PC-3 (cell line): ENCODE measurements at regions not wholly inside any gene's neighbourhood (a gene's known extent, or its start where the extent isn't known, plus 50 kb on each side); places are given as distances from the start of the nearest gene placed in this dataset.
A peak's percentile ranks its signal among the peaks of the same experiment; 100 is the strongest.

Source experiments
- ATAC-seq: fragments of 200-7000 bp; cut with Tn5 transposase; 2 replicates; pipeline ENCODE4 v1.9.1; 2020; ENCODE audit warnings: mild to moderate bottlenecking, moderate library complexity
- BruUV-seq: library from RNA; stranded (reverse); fragments of 400-500 nt; replicated peaks from 2 replicates; lab custom pipeline; 2021; lab: Mats Ljungman, UMichigan
- CTCF ChIA-PET: fragments of 300-600 bp; sonication (Branson Sonifier 250); formaldehyde crosslinking; loops from one replicate; lab custom pipeline; 2022; ENCODE audit warnings: antibody characterized with exemption; lab: Charles Lee
- POLR2A ChIA-PET: fragments of 300-600 bp; sonication (Branson Sonifier 250); formaldehyde crosslinking; loops from one replicate; lab custom pipeline; 2022; ENCODE audit warnings: antibody characterized with exemption; ENCODE audit not compliant: unreplicated experiment; lab: Charles Lee
- DNase-seq: peaks from one replicate; pipeline ENCODE4 v3.0.0-alpha.2; 2015
- H2AFZ ChIP-seq: fragments of 300-600 bp; sonication (generic); 2 replicates; pipeline ENCODE4 v1.6.0; 2016; ENCODE audit warnings: antibody characterized with exemption, low read length
- H3F3A ChIP-seq: fragments of 300-600 bp; sonication (generic); one replicate; pipeline ENCODE4 v1.6.0; 2017; ENCODE audit warnings: antibody characterized with exemption, low read length, control low read depth, mild to moderate bottlenecking; ENCODE audit not compliant: unreplicated experiment
- H3K27ac ChIP-seq: fragments of 300-600 bp; sonication (generic); 2 replicates; pipeline ENCODE4 v1.5.1; 2016; ENCODE audit warnings: mild to moderate bottlenecking, low read length
- H3K27me3 ChIP-seq: fragments of 300-600 bp; sonication (generic); 2 replicates; pipeline ENCODE4 v1.6.1; 2016; ENCODE audit warnings: low read length, mixed read lengths
- H3K36me3 ChIP-seq: fragments of 300-600 bp; sonication (generic); 2 replicates; pipeline ENCODE4 v1.6.1; 2016; ENCODE audit warnings: low read depth, mixed run types, low read length, mixed read lengths
- H3K4me1 ChIP-seq: fragments of 300-600 bp; sonication (generic); 2 replicates; pipeline ENCODE4 v1.5.1; 2016; ENCODE audit warnings: low read length; ENCODE audit not compliant: insufficient read depth
- H3K4me2 ChIP-seq: fragments of 300-600 bp; sonication (generic); 2 replicates; pipeline ENCODE4 v1.6.0; 2016; ENCODE audit warnings: low read length
- H3K4me3 ChIP-seq: fragments of 300-600 bp; sonication (generic); 2 replicates; pipeline ENCODE4 v1.5.1; 2016; ENCODE audit warnings: mild to moderate bottlenecking, low read length, mixed read lengths
- H3K79me2 ChIP-seq: fragments of 300-600 bp; sonication (generic); 2 replicates; pipeline ENCODE4 v1.6.1; 2017; ENCODE audit warnings: low read length, mixed read lengths
- H3K9ac ChIP-seq: fragments of 300-600 bp; sonication (generic); 2 replicates; pipeline ENCODE4 v1.6.0; 2016; ENCODE audit warnings: mild to moderate bottlenecking, low read length
- H3K9me2 ChIP-seq: fragments of 300-600 bp; sonication (generic); replicated peaks from 2 replicates; pipeline ENCODE4 v1.6.1; 2016; ENCODE audit warnings: mixed run types, low read length, mixed read lengths
- H3K9me3 ChIP-seq: fragments of 300-600 bp; sonication (generic); 2 replicates; pipeline ENCODE4 v1.6.1; 2016; ENCODE audit warnings: low read length, mixed read lengths
- H4K20me1 ChIP-seq: fragments of 300-600 bp; sonication (generic); 2 replicates; pipeline ENCODE4 v1.6.1; 2016; ENCODE audit warnings: low read length, mixed read lengths
- EZH2 ChIP-seq: fragments of 300-600 bp; sonication (generic); IDR thresholded peaks from one replicate; pipeline ENCODE4 v1.6.1; 2017; ENCODE audit warnings: antibody characterized with exemption, mild to moderate bottlenecking, low read length; ENCODE audit not compliant: unreplicated experiment
- EZH2phosphoT487 ChIP-seq: fragments of 300-600 bp; sonication (generic); IDR thresholded peaks from 2 replicates; pipeline ENCODE4 v1.6.1; 2018; ENCODE audit warnings: mild to moderate bottlenecking, antibody characterized with exemption, low read length, borderline replicate concordance
- intact Hi-C: fragments of 100-400 bp; cut with micrococcal nuclease; formaldehyde crosslinking; loops from 2 replicates; pipeline ENCODE4 v1.9.0; 2023
- TF ChIP-seq, protein P1 (sequence below): fragments of 300-600 bp; sonication (generic); conservative IDR thresholded peaks from 2 replicates; pipeline ENCODE4 v1.5.1; 2017; ENCODE audit warnings: antibody characterized with exemption, low read depth, mild to moderate bottlenecking, low read length

DNA sequence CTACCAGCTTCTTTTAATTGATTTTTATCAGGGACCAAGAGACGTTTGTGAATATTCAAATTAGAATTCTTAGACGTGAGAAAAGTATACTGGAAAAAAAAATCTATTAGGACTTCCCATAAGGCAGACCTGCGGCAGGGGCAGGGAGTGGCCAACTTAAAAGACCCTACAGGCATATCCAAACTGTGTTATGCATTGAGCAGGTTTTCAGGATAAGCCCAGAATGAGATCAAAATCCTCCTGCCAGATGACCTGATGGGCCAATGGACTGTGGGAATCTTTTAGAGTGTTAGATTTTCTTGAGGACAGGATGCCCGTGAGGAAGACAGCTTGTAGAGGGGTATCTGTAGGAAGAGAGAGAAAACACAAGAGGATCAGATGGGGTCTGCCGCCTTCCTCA is 391.5 kb downstream of the CD83 start:
- Histone ChIP-seq H3K36me3 (no peaks in the 10 kb centered on the region), H3K9me2 (no peaks in the 10 kb centered on the region), H3K27me3 (no peaks in the 10 kb centered on the region), H3F3A (no peaks in the 10 kb centered on the region), H4K20me1 (no peaks in the 10 kb centered on the region), H3K9ac (no peak overlapping the region), H2AFZ (no peak overlapping the region), H3K79me2 (no peaks in the 10 kb centered on the region), H3K9me3 (no peaks in the 10 kb centered on the region), H3K4me3 (no peak overlapping the region), H3K27ac (no peak overlapping the region), H3K4me1 (no peaks in the 10 kb centered on the region), H3K4me2 (no peak overlapping the region)
- no TSS peak for BruUV-seq
- ChIA-PET CTCF (no interaction called here), POLR2A (interaction anchor here (0.6 kb wide), 1 partner anchor 23 kb away, joined by 6 read pairs; no protein-coding TSS in a partner anchor)
- no peak for ATAC-seq
- intact Hi-C loops, result no loop called here
- TF ChIP-seq, protein P1, sequence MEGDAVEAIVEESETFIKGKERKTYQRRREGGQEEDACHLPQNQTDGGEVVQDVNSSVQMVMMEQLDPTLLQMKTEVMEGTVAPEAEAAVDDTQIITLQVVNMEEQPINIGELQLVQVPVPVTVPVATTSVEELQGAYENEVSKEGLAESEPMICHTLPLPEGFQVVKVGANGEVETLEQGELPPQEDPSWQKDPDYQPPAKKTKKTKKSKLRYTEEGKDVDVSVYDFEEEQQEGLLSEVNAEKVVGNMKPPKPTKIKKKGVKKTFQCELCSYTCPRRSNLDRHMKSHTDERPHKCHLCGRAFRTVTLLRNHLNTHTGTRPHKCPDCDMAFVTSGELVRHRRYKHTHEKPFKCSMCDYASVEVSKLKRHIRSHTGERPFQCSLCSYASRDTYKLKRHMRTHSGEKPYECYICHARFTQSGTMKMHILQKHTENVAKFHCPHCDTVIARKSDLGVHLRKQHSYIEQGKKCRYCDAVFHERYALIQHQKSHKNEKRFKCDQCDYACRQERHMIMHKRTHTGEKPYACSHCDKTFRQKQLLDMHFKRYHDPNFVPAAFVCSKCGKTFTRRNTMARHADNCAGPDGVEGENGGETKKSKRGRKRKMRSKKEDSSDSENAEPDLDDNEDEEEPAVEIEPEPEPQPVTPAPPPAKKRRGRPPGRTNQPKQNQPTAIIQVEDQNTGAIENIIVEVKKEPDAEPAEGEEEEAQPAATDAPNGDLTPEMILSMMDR, result no peak
- TF ChIP-seq EZH2phosphoT487 (no peak), EZH2 (no peak)
- DNase-seq, result no peak

DNA sequence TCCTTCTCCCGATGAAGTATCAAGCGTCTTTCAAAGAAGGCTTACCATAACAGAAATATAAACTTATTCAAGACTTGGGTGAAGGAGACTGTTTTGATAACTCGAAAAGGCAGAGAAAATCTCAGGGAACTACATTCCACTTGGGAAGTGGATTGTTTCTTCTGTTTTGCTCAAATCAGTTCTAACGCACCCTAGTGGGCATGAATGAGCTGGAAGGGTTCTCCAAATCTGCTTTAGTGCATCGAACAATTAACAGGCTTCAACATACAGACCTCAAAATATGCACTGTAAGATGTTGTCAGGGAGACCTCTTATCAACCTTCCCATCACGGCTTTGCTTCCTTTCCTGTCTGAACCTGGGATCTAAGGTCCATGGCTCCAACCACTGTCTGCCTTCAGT is 392.5 kb downstream of the CD83 start:
- H3K27ac ChIP-seq, result no peak overlapping the region
- H3K9me3 ChIP-seq, result no peaks in the 10 kb centered on the region
- H3K4me1 ChIP-seq, result no peaks in the 10 kb centered on the region
- BruUV-seq, result no TSS peak
- no peak for TF ChIP-seq EZH2phosphoT487
- no peak for TF ChIP-seq EZH2
- TF ChIP-seq, protein P1, result peak; percentile 37
- H3K4me2 ChIP-seq, result no peak overlapping the region
- no peak overlapping the region for H3K4me3 ChIP-seq
- ATAC-seq, result no peak
- intact Hi-C loops, result no loop called here
- H3K27me3 ChIP-seq, result no peaks in the 10 kb centered on the region
- H3K9ac ChIP-seq, result no peak overlapping the region
- H4K20me1 ChIP-seq, result no peaks in the 10 kb centered on the region
- H3K9me2 ChIP-seq, result no peaks in the 10 kb centered on the region
- H3K79me2 ChIP-seq, result no peaks in the 10 kb centered on the region
- H2AFZ ChIP-seq, result no peak overlapping the region
- H3K36me3 ChIP-seq, result no peaks in the 10 kb centered on the region
- POLR2A ChIA-PET, result no interaction called here
- CTCF ChIA-PET, result interaction anchor here (0.5 kb wide), 1 partner anchor 10 kb away, joined by 3 read pairs; no protein-coding TSS in a partner anchor
- DNase-seq, result no peak
- no peaks in the 10 kb centered on the region for H3F3A ChIP-seq

DNA sequence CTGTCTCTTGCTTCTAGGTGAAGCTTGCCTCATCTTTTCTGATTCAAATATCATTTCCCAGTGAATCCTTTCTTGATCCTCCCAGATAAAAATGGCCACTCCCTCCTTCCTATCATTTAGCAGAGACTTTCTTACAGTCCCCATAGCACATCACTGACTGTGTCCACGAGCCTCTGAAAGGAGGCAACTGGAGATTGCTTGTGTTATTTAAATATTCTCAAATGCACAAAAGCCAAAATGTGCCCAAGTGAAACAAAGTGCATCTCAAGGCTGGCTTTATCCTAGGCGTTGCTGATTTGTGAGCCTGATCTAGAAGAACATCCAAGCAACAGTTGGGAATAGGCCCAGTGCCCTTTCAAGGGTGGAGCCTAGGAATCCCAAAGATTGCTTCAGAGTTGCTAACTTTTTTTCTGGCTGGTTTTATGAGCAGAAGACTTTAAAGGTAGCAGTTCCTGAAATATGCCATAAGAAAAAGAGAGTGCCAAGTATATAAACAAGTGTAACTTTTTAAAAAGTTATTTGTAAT is 393.6 kb downstream of the CD83 start:
- Histone ChIP-seq H3K9me3 (no peaks in the 10 kb centered on the region), H3K9ac (no peak overlapping the region), H3K27me3 (no peaks in the 10 kb centered on the region), H3K9me2 (no peaks in the 10 kb centered on the region), H3K4me3 (no peak overlapping the region), H3F3A (no peaks in the 10 kb centered on the region), H4K20me1 (no peaks in the 10 kb centered on the region), H3K4me1 (no peaks in the 10 kb centered on the region), H3K27ac (no peak overlapping the region), H3K79me2 (no peaks in the 10 kb centered on the region), H2AFZ (no peak overlapping the region), H3K36me3 (no peaks in the 10 kb centered on the region), H3K4me2 (no peak overlapping the region)
- TF ChIP-seq, protein P1, result no peak
- no peak for TF ChIP-seq EZH2phosphoT487
- no peak for TF ChIP-seq EZH2
- no TSS peak for BruUV-seq
- ChIA-PET CTCF (no interaction called here), POLR2A (no interaction called here)
- no peak for DNase-seq
- ATAC-seq, result no peak
- intact Hi-C loops, result no loop called here
